ENCODE measurements at regions not wholly inside any gene's neighbourhood (a gene's known extent, or its start where the extent isn't known, plus 50 kb on each side); places are given as distances from the start of the nearest gene placed in this dataset.

- H3K4me1 ChIP-seq (ENCODE audit: control insufficient read depth in 5 of 5, insufficient read depth in 5 of 5, low read length in 5 of 5) = no peaks in the 10 kb centered on the region
- H3K27ac ChIP-seq (ENCODE audit: low read depth in 1 of 2, low read length in 1 of 2) = no peak overlapping the region
- H3K9ac ChIP-seq (ENCODE audit: insufficient read depth in 1 of 2, low read length in 2 of 2) = no peak overlapping the region
- H3K4me3 ChIP-seq = no peak overlapping the region
- no peak for TF ChIP-seq CTCF (IDR thresholded peaks at IDR 0.05; ENCODE audit: control extremely low read depth, extremely low read depth)
- 76 to 78% methylated on average over 1 of the region's 1 CpG for WGBS, 2 donors
- DNase-seq (no peak), ATAC-seq (ENCODE audit: insufficient read depth, low FRiP score) (no peak)
- H3K36me3 ChIP-seq (ENCODE audit: control insufficient read depth in 4 of 4, insufficient read depth in 4 of 4, low read length in 4 of 4) = no peaks in the 10 kb centered on the region
- no peaks in the 10 kb centered on the region for H3K27me3 ChIP-seq (ENCODE audit: control insufficient read depth in 3 of 3, insufficient read depth in 3 of 3, low read length in 2 of 3)
- H3K9me3 ChIP-seq (ENCODE audit: control insufficient read depth in 4 of 4, insufficient read depth in 3 of 4, low read length in 3 of 4) = peaks cover 0 to 11% (median 5%) of the 10 kb centered on the region in 4 donors
These were observed 524.9 kb downstream of the CENPC start for GRCh38 chr4:67020438-67020797.

GRCh38 chr4:67019686-67020437, 525.4 kb downstream of the CENPC start:
- no peak for ATAC-seq (ENCODE audit: insufficient read depth, low FRiP score)
- 71 to 86% methylated on average over 3 of the region's 3 CpGs for WGBS, 2 donors
- TF ChIP-seq CTCF (IDR thresholded peaks at IDR 0.05; ENCODE audit: control extremely low read depth, extremely low read depth) = no peak
- no peak overlapping the region for H3K4me3 ChIP-seq
- H3K36me3 ChIP-seq (ENCODE audit: control insufficient read depth in 4 of 4, insufficient read depth in 4 of 4, low read length in 4 of 4) = no peaks in the 10 kb centered on the region
- H3K27ac ChIP-seq (ENCODE audit: low read depth in 1 of 2, low read length in 1 of 2) = no peak overlapping the region
- H3K9ac ChIP-seq (ENCODE audit: insufficient read depth in 1 of 2, low read length in 2 of 2) = no peak overlapping the region
- H3K9me3 ChIP-seq (ENCODE audit: control insufficient read depth in 4 of 4, insufficient read depth in 3 of 4, low read length in 3 of 4) = peaks cover 0 to 11% (median 5%) of the 10 kb centered on the region in 4 donors
- H3K27me3 ChIP-seq (ENCODE audit: control insufficient read depth in 3 of 3, insufficient read depth in 3 of 3, low read length in 2 of 3) = no peaks in the 10 kb centered on the region
- DNase-seq = peak in 2 of 3 donors; percentile 4 to 8
- no peaks in the 10 kb centered on the region for H3K4me1 ChIP-seq (ENCODE audit: control insufficient read depth in 5 of 5, insufficient read depth in 5 of 5, low read length in 5 of 5)

GRCh38 chr4:67014592-67014991, 530.7 kb downstream of the CENPC start:
- ATAC-seq (ENCODE audit: insufficient read depth, low FRiP score) (no peak), DNase-seq (no peak)
- 76 to 90% methylated on average over 4 of the region's 4 CpGs for WGBS, 2 donors

More at GRCh38 chr4:67014592-67014991, 530.7 kb downstream of the CENPC start:
- peaks cover 0 to 11% (median 5%) of the 10 kb centered on the region in 4 donors for H3K9me3 ChIP-seq (ENCODE audit: control insufficient read depth in 4 of 4, insufficient read depth in 3 of 4, low read length in 3 of 4)
- H3K36me3 ChIP-seq (ENCODE audit: control insufficient read depth in 4 of 4, insufficient read depth in 4 of 4, low read length in 4 of 4) = no peaks in the 10 kb centered on the region
- TF ChIP-seq CTCF (IDR thresholded peaks at IDR 0.05; ENCODE audit: control extremely low read depth, extremely low read depth) = no peak
- no peaks in the 10 kb centered on the region for H3K27me3 ChIP-seq (ENCODE audit: control insufficient read depth in 3 of 3, insufficient read depth in 3 of 3, low read length in 2 of 3)
- no peaks in the 10 kb centered on the region for H3K4me1 ChIP-seq (ENCODE audit: control insufficient read depth in 5 of 5, insufficient read depth in 5 of 5, low read length in 5 of 5)
- H3K9ac ChIP-seq (ENCODE audit: insufficient read depth in 1 of 2, low read length in 2 of 2) = no peak overlapping the region
- no peak overlapping the region for H3K27ac ChIP-seq (ENCODE audit: low read depth in 1 of 2, low read length in 1 of 2)
- H3K4me3 ChIP-seq = no peak overlapping the region

Data from lung (tissue), 11 donors.